Gastrocnemius medialis (tissue), 4 donors: ENCODE measurements at regions not wholly inside any gene's neighbourhood (a gene's known extent, or its start where the extent isn't known, plus 50 kb on each side); places are given as distances from the start of the nearest gene placed in this dataset.

Experiments used
- ATAC-seq, 2 donors: fragments of 150-250 bp; one replicate each; pipeline ENCODE4 v1.9.1; 2016
- DNase-seq, 2 donors: peaks; one replicate each; pipeline ENCODE4 v3.0.0-alpha.2; 2019
- H3K27ac ChIP-seq, 4 donors: fragments of 200-600 bp; sonication (generic); 1 replicate in 1 of 4; 2 replicates in 3 of 4; pipeline ENCODE4 v1.5.1; 2016 to 2018; ENCODE audit warnings: mild to moderate bottlenecking in 2 of 4, moderate library complexity in 1 of 4
- H3K27me3 ChIP-seq, 3 donors: fragments of 200-600 bp; sonication (generic) in 2 of 3; 1 replicate in 1 of 3; 2 replicates in 2 of 3; pipeline versions ENCODE4 v1.5.1 to v1.6.0; 2016 to 2019; ENCODE audit warnings: mild to moderate bottlenecking in 1 of 3, moderate library complexity in 1 of 3
- H3K36me3 ChIP-seq, 2 donors: fragments of 200-600 bp; sonication (generic) in 1 of 2; one replicate each; pipeline ENCODE4 v1.5.1; 2017 to 2018
- H3K4me1 ChIP-seq, 2 donors: fragments of 200-600 bp; sonication (generic) in 1 of 2; one replicate each; pipeline ENCODE4 v1.5.1; 2016 to 2017; ENCODE audit warnings: mild to moderate bottlenecking in 2 of 2
- H3K4me3 ChIP-seq, 4 donors: fragments of 200-600 bp; sonication (generic) in 3 of 4; 1 replicate in 1 of 4; 2 replicates in 3 of 4; pipeline ENCODE4 v1.5.1; 2016 to 2019; ENCODE audit warnings: mild to moderate bottlenecking in 2 of 4
- H3K9me3 ChIP-seq, 3 donors: fragments of 200-600 bp; sonication (generic) in 2 of 3; 1 replicate in 1 of 3; 2 replicates in 2 of 3; pipeline ENCODE4 v1.5.1; 2016 to 2019
- POLR2A ChIP-seq, 2 donors: fragments of 450-650 bp; IDR thresholded peaks; one replicate each; pipeline ENCODE4 v1.6.1; 2017; ENCODE audit warnings: antibody characterized with exemption in 2 of 2, mild to moderate bottlenecking in 2 of 2, moderate library complexity in 2 of 2
- in situ Hi-C, 4 donors: fragments of 200-750 bp; cut with MboI; loops; one replicate each; pipeline versions ENCODE4 v1.15.0 to v1.8.0; 2017; ENCODE audit warnings: low sequenced_read_pairs in 4 of 4
- intact Hi-C: fragments of 100-400 bp; cut with DNase I; formaldehyde crosslinking; loops from one replicate; pipeline ENCODE4 v1.15.1; 2023; ENCODE audit warnings: low total_unique reads
- TF ChIP-seq, protein P1 (sequence below), 5 experiments: fragments of 450-650 bp in 3 of 5; fragments of 200-600 bp in 2 of 5; sonication (generic) in 2 of 5; IDR thresholded peaks in 4 of 5; conservative IDR thresholded peaks in 1 of 5; 1 replicate in 4 of 5; 2 replicates in 1 of 5; pipeline ENCODE4 v1.5.1; 2016 to 2019; ENCODE audit warnings: antibody characterized with exemption in 5 of 5, mild to moderate bottlenecking in 3 of 5, moderate library complexity in 3 of 5

DNA sequence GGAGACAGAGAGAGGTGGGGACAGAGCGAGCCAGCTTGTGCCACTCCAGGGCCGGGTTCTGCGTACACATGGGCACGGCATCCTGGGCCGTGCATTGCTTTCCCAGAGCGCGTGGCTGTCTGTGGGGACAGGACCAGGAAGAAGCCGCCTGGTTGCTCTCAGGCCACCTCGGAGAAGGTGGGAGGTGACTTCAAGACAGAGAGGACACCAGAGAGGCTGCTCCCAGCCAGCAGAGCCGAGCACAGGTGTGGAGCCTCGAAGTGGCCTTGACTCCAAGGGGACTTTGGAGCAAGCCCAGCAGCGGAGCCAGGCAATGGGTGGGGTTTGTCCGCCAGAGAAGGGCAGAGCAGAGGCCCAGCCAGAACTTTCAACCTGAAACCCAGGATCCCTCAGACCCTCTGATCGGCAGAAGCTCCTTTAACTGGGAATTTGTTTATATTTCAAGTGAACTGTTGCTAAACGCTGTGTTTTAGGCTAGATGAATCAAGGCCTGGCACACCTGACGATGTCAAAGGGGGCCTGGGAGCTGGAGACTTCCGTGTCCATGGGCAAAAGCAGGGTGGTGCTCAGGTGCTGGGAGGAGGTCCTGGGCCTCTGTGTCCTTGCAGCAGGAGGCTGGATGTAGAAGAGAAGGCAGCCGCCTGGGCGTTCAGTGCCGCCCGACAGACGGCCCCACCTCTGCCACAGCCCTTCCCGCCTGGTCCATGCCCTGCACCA, 262.1 kb downstream of the DLL1 start:
- intact Hi-C loops (no loop called here), in situ Hi-C loops (loop anchor here in 1 of 4 donors (25.0 kb wide), 1 partner anchor 259 kb away; the partner anchor contains the start of gene DLL1)
- Histone ChIP-seq H3K36me3 (no peaks in the 10 kb centered on the region), H3K9me3 (no peaks in the 10 kb centered on the region), H3K4me1 (peaks cover 0 to 9% of the 10 kb centered on the region in 2 donors), H3K27me3 (no peaks in the 10 kb centered on the region), H3K4me3 (no peak overlapping the region), H3K27ac (no peak overlapping the region)
- ATAC-seq (no peak), DNase-seq (peak in 1 of 2 donors; percentile 7)
- TF ChIP-seq, protein P1, sequence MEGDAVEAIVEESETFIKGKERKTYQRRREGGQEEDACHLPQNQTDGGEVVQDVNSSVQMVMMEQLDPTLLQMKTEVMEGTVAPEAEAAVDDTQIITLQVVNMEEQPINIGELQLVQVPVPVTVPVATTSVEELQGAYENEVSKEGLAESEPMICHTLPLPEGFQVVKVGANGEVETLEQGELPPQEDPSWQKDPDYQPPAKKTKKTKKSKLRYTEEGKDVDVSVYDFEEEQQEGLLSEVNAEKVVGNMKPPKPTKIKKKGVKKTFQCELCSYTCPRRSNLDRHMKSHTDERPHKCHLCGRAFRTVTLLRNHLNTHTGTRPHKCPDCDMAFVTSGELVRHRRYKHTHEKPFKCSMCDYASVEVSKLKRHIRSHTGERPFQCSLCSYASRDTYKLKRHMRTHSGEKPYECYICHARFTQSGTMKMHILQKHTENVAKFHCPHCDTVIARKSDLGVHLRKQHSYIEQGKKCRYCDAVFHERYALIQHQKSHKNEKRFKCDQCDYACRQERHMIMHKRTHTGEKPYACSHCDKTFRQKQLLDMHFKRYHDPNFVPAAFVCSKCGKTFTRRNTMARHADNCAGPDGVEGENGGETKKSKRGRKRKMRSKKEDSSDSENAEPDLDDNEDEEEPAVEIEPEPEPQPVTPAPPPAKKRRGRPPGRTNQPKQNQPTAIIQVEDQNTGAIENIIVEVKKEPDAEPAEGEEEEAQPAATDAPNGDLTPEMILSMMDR (IDR thresholded peaks at IDR 0.05 in 4 of 5, conservative IDR thresholded peaks at IDR 0.05 in 1 of 5): no peak
- TF ChIP-seq POLR2A (IDR thresholded peaks at IDR 0.05): no peak

DNA sequence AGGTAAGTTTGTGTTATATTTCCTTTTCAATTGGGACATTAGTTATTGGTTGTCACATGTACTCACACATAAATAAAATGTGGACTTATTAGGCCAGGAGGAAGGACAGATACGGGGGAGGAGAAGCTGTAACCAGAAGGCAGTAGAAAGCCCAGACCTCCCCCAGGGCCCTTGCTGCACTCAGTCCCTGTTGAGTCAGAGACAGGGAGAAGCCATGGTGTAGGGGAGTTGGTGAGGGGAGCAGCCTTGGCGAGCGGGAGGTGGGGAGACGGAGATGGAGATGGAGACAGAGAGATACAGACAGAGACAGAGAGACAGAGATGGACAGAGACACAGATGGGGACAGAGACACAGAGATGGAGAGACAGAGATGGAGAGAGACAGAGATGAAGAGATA, 263.2 kb downstream of the DLL1 start:
- Histone ChIP-seq H3K4me1 (peaks cover 0 to 9% of the 10 kb centered on the region in 2 donors), H3K27me3 (no peaks in the 10 kb centered on the region), H3K27ac (no peak overlapping the region), H3K36me3 (no peaks in the 10 kb centered on the region), H3K9me3 (no peaks in the 10 kb centered on the region), H3K4me3 (no peak overlapping the region)
- no peak for TF ChIP-seq POLR2A (IDR thresholded peaks at IDR 0.05)
- TF ChIP-seq, protein P1 (IDR thresholded peaks at IDR 0.05 in 4 of 5, conservative IDR thresholded peaks at IDR 0.05 in 1 of 5): no peak
- ATAC-seq (no peak), DNase-seq (no peak)
- in situ Hi-C loops (loop anchor here in 1 of 4 donors (25.0 kb wide), 1 partner anchor 260 kb away; the partner anchor contains the start of gene DLL1), intact Hi-C loops (no loop called here)

DNA sequence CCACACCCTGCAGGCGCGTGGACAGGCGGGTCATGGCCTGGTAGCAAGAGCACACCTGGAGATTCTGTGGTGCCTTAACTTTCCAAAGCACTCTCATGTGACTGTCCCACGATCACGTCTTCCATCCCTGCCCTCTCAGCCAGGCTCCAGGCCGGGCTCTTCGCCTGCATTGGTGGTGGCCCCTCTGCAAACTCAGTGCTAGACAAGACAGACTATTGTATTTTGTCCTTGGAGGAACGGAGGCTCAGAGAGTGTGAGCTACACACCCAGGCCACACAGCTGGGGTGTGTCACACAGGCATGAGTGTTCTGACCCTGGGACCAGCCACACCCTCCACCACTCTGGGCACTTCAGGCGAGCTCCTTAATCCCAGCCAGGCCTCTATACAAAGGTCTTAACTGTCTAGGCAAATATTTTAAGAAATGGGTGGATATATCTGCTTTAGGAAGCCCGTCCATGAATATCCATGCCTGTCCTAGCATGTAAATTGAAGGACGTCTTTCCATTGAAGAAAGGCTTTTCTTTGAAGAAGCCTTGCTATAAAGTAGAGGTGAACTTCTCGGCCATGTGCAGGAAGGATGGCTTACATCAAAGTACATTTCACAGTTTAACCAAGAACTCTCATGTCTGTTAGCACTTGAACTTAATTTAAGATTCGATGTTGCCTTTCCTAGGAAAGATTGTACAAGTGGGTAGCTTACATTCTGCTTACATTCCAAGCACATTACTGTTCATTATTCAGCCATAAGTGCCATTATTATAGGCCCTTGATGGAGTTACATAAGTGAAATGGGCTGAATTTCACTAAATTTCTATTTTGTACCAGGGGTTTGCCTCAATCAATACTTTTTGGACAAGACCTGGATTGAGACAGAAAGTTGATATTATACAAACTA, 263.9 kb downstream of the DLL1 start:
- peaks cover 0 to 9% of the 10 kb centered on the region in 2 donors for H3K4me1 ChIP-seq
- H3K27ac ChIP-seq: peak overlapping the region in 1 of 4 donors; percentile 28
- TF ChIP-seq, protein P1 (IDR thresholded peaks at IDR 0.05 in 4 of 5, conservative IDR thresholded peaks at IDR 0.05 in 1 of 5): no peak
- no peak for TF ChIP-seq POLR2A (IDR thresholded peaks at IDR 0.05)
- intact Hi-C loops (no loop called here), in situ Hi-C loops (loop anchor here in 1 of 4 donors (25.0 kb wide), 1 partner anchor 260 kb away; the partner anchor contains the start of gene DLL1)
- DNase-seq (no peak), ATAC-seq (peak in 1 of 2 donors; percentile 5)
- no peaks in the 10 kb centered on the region for H3K36me3 ChIP-seq
- no peaks in the 10 kb centered on the region for H3K9me3 ChIP-seq
- no peaks in the 10 kb centered on the region for H3K27me3 ChIP-seq
- H3K4me3 ChIP-seq: no peak overlapping the region

DNA sequence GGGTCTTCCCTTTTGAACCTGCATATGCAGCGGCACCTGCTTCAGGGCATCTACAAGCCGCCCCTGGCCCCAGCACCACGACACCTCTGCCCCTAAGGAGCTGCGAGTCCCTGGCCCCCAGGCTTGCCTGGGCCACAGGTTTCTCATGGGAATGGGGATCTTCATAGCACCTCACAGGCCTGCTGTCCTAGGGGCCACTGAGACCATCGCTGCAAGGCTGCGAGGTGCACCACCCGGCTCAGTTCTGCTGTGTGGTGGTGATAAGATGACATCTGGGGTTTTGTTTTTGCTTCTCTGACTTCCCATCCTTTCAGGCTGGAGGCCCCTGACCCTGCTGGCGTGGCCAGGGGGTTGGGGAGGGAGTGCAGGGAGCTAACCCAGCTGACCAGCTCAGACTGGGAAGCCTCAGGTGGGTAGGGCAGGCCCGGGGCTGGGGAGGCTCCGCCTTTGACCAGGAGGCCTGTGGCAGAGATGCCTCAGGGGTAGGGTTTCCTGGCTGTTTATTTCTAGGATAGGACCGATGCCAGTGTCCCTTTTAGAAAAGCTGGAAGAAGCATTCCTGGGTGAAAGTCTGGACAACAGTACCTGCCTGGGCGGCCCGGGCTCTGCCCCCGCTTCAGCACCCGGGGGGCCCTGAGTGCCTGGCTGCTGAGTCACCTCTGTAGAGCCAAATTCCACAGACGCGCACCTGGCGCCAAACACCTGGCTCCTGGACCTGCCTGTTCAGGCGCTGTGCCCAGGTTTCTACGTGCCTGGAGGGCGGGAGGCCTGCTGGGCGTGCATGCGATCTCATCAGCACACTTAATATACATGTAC, 264.7 kb downstream of the DLL1 start:
- DNase-seq (no peak), ATAC-seq (peak; percentile 38 to 68)
- in situ Hi-C loops: loop anchor here in 1 of 4 donors (25.0 kb wide), 1 partner anchor 261 kb away; the partner anchor contains the start of gene DLL1
- Histone ChIP-seq H3K27me3 (no peaks in the 10 kb centered on the region), H3K36me3 (no peaks in the 10 kb centered on the region), H3K27ac (peak overlapping the region in 1 of 4 donors; percentile 37), H3K4me3 (no peak overlapping the region), H3K9me3 (no peaks in the 10 kb centered on the region), H3K4me1 (peaks cover 0 to 9% of the 10 kb centered on the region in 2 donors)
- intact Hi-C loops: no loop called here
- no peak for TF ChIP-seq POLR2A (IDR thresholded peaks at IDR 0.05)
- TF ChIP-seq, protein P1 (IDR thresholded peaks at IDR 0.05 in 4 of 5, conservative IDR thresholded peaks at IDR 0.05 in 1 of 5): no peak
